ENCODE measurements at regions not wholly inside any gene's neighbourhood (a gene's known extent, or its start where the extent isn't known, plus 50 kb on each side); places are given as distances from the start of the nearest gene placed in this dataset.

GRCh38 chr11:26194881-26195280 lies 137.0 kb upstream of the ANO3 start (continued):
- TF ChIP-seq IRF1 (CRISPR knock-in tag; IDR thresholded peaks at IDR 0.05): no peak
- no peak for TF ChIP-seq NFYB (CRISPR knock-in tag; conservative IDR thresholded peaks at IDR 0.05; ENCODE audit: low read depth)
- no peak for TF ChIP-seq NFE2L1 (CRISPR knock-in tag; IDR thresholded peaks at IDR 0.05)
- no peak for TF ChIP-seq ZBTB21 (CRISPR knock-in tag; IDR thresholded peaks at IDR 0.05; ENCODE audit: borderline replicate concordance)
- no peak for TF ChIP-seq ELF4 (CRISPR knock-in tag; IDR thresholded peaks at IDR 0.05; ENCODE audit: low read depth)
- no peak for TF ChIP-seq ZBTB43 (CRISPR knock-in tag; IDR thresholded peaks at IDR 0.05)
- TF ChIP-seq E2F5 (CRISPR knock-in tag; IDR thresholded peaks at IDR 0.05): no peak
- TF ChIP-seq MXD4 (CRISPR knock-in tag; IDR thresholded peaks at IDR 0.05; ENCODE audit: borderline replicate concordance): no peak
- TF ChIP-seq SMAD4 (CRISPR knock-in tag; IDR thresholded peaks at IDR 0.05): no peak
- TF ChIP-seq E2F4 (CRISPR knock-in tag; IDR thresholded peaks at IDR 0.05; ENCODE audit: borderline replicate concordance, low read depth): no peak
- TF ChIP-seq GABPB1 (CRISPR knock-in tag; IDR thresholded peaks at IDR 0.05): no peak
- TF ChIP-seq ZNF121 (CRISPR knock-in tag; IDR thresholded peaks at IDR 0.05): no peak

GRCh38 chr11:26198532-26199096 lies 133.3 kb upstream of the ANO3 start:
- TF ChIP-seq NR1H2 (CRISPR knock-in tag; IDR thresholded peaks at IDR 0.05) (no peak), CDX4 (CRISPR knock-in tag; IDR thresholded peaks at IDR 0.05; ENCODE audit: borderline replicate concordance) (no peak), ZSCAN18 (CRISPR knock-in tag; IDR thresholded peaks at IDR 0.05) (no peak), TCF7 (CRISPR knock-in tag; IDR thresholded peaks at IDR 0.05; ENCODE audit: low read depth) (no peak), CBFB (CRISPR knock-in tag; IDR thresholded peaks at IDR 0.05; ENCODE audit: low read depth) (no peak), MLX (CRISPR knock-in tag; IDR thresholded peaks at IDR 0.05) (no peak), ERG (CRISPR knock-in tag; IDR thresholded peaks at IDR 0.05) (no peak), ZNF671 (CRISPR knock-in tag; IDR thresholded peaks at IDR 0.05) (no peak), HMGXB4 (CRISPR knock-in tag; IDR thresholded peaks at IDR 0.05) (no peak)
- no peak overlapping the region for H3K4me3 Mint-ChIP-seq
- H3K4me1 Mint-ChIP-seq: peaks cover 2% of the 10 kb centered on the region; the same call in 1 of the 2 replicates
- DNase-seq (ENCODE audit: low spot score): no peak
- no peak overlapping the region for H3K27ac Mint-ChIP-seq
- no peaks in the 10 kb centered on the region for H3K36me3 Mint-ChIP-seq
- no peak for ATAC-seq
- ChIA-PET POLR2A (no interaction called here), CTCF (no interaction called here)
- no peaks in the 10 kb centered on the region for H3K27me3 Mint-ChIP-seq (ENCODE audit: low read depth)
- H3K9me3 Mint-ChIP-seq: peaks cover 4% of the 10 kb centered on the region
